OCI-LY3 (cell line): ENCODE measurements at regions not wholly inside any gene's neighbourhood (a gene's known extent, or its start where the extent isn't known, plus 50 kb on each side); places are given as distances from the start of the nearest gene placed in this dataset.
A peak's percentile ranks its signal among the peaks of the same experiment; 100 is the strongest.

ENCODE experiments used
- H2AFZ ChIP-seq: fragments of 200-600, 300-600 bp; shearing (Covaris generic); 2 replicates; pipeline ENCODE4 v1.6.0; 2014; ENCODE audit warnings: antibody characterized with exemption, low read depth, low read length
- H3K27ac ChIP-seq: fragments of 200-600, 300-600 bp; sonication (generic); 2 replicates; pipeline ENCODE4 v1.5.1; 2014; ENCODE audit warnings: mild to moderate bottlenecking, low read length, moderate library complexity, mixed read lengths
- H3K27me3 ChIP-seq: fragments of 200-600, 300-600 bp; sonication (generic); 2 replicates; pipeline ENCODE4 v1.6.1; 2014; ENCODE audit warnings: low read depth, low read length, mixed read lengths
- H3K36me3 ChIP-seq: fragments of 200-600, 300-600 bp; sonication (generic); replicated peaks from 2 replicates; pipeline ENCODE3; 2014; ENCODE audit warnings: low read depth, low read length, mixed read lengths
- H3K4me1 ChIP-seq: fragments of 300-600, 200-600 bp; sonication (generic); 2 replicates; pipeline ENCODE4 v1.6.1; 2014; ENCODE audit warnings: low read length, mixed read lengths
- H3K4me2 ChIP-seq: fragments of 200-600, 300-600 bp; sonication (generic); 2 replicates; pipeline ENCODE4 v1.6.1; 2014; ENCODE audit warnings: low read length, mixed read lengths
- H3K4me3 ChIP-seq: fragments of 300-600, 200-600 bp; sonication (generic); 2 replicates; pipeline ENCODE4 v1.5.1; 2014; ENCODE audit warnings: antibody characterized with exemption, mild to moderate bottlenecking, low read length, moderate library complexity
- H3K79me2 ChIP-seq: fragments of 300-600, 200-600 bp; shearing (Covaris generic); 2 replicates; pipeline ENCODE4 v1.6.1; 2014; ENCODE audit warnings: mild to moderate bottlenecking, low read length, mixed read lengths
- H3K9ac ChIP-seq: fragments of 300-600, 200-600 bp; shearing (Covaris generic); 2 replicates; pipeline ENCODE4 v1.6.0; 2014; ENCODE audit warnings: mild to moderate bottlenecking, low read length, moderate library complexity
- H3K9me3 ChIP-seq: fragments of 200-600, 300-600 bp; shearing (Covaris generic); 2 replicates; pipeline ENCODE4 v1.6.1; 2014; ENCODE audit warnings: low read length, mixed read lengths; ENCODE audit not compliant: insufficient read depth
- H4K20me1 ChIP-seq: fragments of 200-600, 300-600 bp; sonication (generic); 2 replicates; pipeline ENCODE4 v1.6.1; 2016; ENCODE audit warnings: low read length, mixed read lengths; ENCODE audit not compliant: insufficient read depth
- EZH2phosphoT487 ChIP-seq: fragments of 200-600 bp; shearing (Covaris generic); IDR thresholded peaks from 2 replicates; pipeline ENCODE4 v1.6.1; 2018; ENCODE audit warnings: antibody characterized with exemption, mixed run types, low read depth
- TF ChIP-seq, protein P1 (sequence below): fragments of 200-600, 300-600 bp; sonication (generic); IDR thresholded peaks from 2 replicates; pipeline ENCODE4 v1.5.1; 2014; ENCODE audit warnings: antibody characterized with exemption, low read length, low read depth

DNA sequence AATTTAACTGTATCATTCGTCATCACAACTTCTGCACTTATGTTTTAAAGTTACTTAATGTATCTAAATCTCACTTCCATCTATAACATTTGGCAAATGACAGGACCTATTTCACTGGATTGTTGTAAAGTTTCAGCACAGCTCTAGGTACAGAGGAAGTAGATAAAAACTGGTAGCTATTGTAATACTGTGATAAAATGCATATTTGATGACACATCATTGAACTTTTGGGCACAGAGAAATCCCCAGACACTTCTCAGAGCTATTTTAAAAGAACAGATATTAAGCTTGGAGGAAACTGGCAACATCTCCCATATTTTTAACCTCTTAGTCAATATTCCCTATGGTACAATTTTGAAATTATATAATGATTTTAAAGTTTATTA, 138.7 kb downstream of the RFPL4B start:
- Histone ChIP-seq H3K79me2 (no peaks in the 10 kb centered on the region), H3K4me1 (no peaks in the 10 kb centered on the region), H4K20me1 (no peaks in the 10 kb centered on the region), H2AFZ (no peak overlapping the region), H3K36me3 (no peaks in the 10 kb centered on the region), H3K4me2 (no peak overlapping the region), H3K9me3 (no peaks in the 10 kb centered on the region), H3K4me3 (no peak overlapping the region), H3K27me3 (no peaks in the 10 kb centered on the region), H3K9ac (no peak overlapping the region), H3K27ac (no peak overlapping the region)
- TF ChIP-seq, protein P1, sequence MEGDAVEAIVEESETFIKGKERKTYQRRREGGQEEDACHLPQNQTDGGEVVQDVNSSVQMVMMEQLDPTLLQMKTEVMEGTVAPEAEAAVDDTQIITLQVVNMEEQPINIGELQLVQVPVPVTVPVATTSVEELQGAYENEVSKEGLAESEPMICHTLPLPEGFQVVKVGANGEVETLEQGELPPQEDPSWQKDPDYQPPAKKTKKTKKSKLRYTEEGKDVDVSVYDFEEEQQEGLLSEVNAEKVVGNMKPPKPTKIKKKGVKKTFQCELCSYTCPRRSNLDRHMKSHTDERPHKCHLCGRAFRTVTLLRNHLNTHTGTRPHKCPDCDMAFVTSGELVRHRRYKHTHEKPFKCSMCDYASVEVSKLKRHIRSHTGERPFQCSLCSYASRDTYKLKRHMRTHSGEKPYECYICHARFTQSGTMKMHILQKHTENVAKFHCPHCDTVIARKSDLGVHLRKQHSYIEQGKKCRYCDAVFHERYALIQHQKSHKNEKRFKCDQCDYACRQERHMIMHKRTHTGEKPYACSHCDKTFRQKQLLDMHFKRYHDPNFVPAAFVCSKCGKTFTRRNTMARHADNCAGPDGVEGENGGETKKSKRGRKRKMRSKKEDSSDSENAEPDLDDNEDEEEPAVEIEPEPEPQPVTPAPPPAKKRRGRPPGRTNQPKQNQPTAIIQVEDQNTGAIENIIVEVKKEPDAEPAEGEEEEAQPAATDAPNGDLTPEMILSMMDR: no peak
- TF ChIP-seq EZH2phosphoT487: no peak

DNA sequence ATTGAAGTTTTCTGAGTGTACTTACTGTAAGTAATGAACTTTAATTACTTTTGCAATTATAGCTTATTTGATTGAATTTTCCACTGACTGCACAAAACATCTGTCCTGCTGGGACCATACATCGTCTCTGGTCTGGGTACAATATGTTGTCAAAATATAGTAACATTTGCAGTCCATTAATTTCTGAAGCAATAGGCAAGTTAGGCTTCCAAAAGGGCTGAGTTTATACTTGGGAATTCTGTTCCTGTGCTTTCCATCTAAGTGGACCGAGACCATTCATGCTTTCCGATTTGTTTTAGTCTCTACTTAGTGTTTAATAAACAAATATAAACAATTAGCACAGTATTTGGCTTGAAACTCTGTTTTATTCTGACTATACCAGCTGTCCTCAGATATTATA, 139.3 kb downstream of the RFPL4B start:
- TF ChIP-seq, protein P1: no peak
- no peak for TF ChIP-seq EZH2phosphoT487
- no peaks in the 10 kb centered on the region for H3K36me3 ChIP-seq
- no peak overlapping the region for H3K4me3 ChIP-seq
- H2AFZ ChIP-seq: no peak overlapping the region
- no peaks in the 10 kb centered on the region for H3K4me1 ChIP-seq
- no peak overlapping the region for H3K4me2 ChIP-seq
- H3K9ac ChIP-seq: no peak overlapping the region
- no peaks in the 10 kb centered on the region for H4K20me1 ChIP-seq
- H3K79me2 ChIP-seq: no peaks in the 10 kb centered on the region
- H3K27ac ChIP-seq: no peak overlapping the region
- no peaks in the 10 kb centered on the region for H3K9me3 ChIP-seq
- no peaks in the 10 kb centered on the region for H3K27me3 ChIP-seq

DNA sequence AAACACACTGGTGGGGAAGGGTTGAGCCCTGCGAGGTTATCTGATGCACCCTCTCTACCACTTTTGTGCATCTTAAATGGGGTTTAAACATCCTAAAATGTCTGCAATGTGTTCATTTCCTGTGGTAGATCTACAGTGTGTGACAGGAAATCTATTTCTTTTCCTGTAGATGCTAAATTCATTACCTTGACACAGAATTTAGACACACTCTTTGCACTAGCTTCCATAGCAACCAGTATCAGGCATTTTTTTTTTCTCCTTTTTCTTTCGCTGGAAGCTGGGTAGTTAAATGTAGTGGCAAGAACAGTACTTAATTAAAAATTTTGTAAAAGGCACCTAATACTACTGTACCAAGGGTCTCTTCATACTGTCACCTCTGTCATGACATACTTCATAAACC, 141.1 kb downstream of the RFPL4B start:
- Histone ChIP-seq H3K27me3 (no peaks in the 10 kb centered on the region), H2AFZ (0 out of 2 replicates have a peak overlapping the region, but pooled peaks have one; percentile 70), H3K27ac (no peak overlapping the region), H3K9ac (no peak overlapping the region), H3K9me3 (no peaks in the 10 kb centered on the region), H3K4me2 (no peak overlapping the region), H3K4me3 (no peak overlapping the region), H3K79me2 (no peaks in the 10 kb centered on the region), H3K4me1 (no peaks in the 10 kb centered on the region), H4K20me1 (no peaks in the 10 kb centered on the region), H3K36me3 (no peaks in the 10 kb centered on the region)
- TF ChIP-seq, protein P1: no peak
- TF ChIP-seq EZH2phosphoT487: no peak

DNA sequence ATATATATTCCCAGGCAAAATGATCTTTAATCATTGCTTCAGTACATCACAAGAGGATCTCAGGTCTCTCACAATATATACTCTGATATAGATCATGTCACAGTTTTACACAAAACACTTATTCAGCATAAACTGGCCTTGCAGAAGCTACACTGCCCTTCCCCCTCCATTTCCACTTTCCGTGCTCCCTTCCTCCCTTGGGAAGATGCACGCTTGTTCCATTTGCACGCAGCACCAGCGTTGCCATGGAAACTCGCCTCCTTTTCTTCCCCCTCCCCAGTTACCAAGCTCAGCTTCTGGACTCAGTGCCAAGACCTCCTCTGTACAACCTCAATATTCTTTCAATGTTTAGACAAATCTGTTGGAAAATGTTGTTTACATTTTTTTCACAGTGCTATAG, 154.6 kb downstream of the RFPL4B start:
- Histone ChIP-seq H3K79me2 (no peaks in the 10 kb centered on the region), H3K4me3 (no peak overlapping the region), H2AFZ (no peak overlapping the region), H3K9me3 (no peaks in the 10 kb centered on the region), H3K4me1 (no peaks in the 10 kb centered on the region), H3K27me3 (no peaks in the 10 kb centered on the region), H3K27ac (no peak overlapping the region), H3K4me2 (no peak overlapping the region), H3K9ac (no peak overlapping the region), H4K20me1 (no peaks in the 10 kb centered on the region), H3K36me3 (no peaks in the 10 kb centered on the region)
- TF ChIP-seq, protein P1: no peak
- TF ChIP-seq EZH2phosphoT487: no peak
